ENCODE measurements at regions not wholly inside any gene's neighbourhood (a gene's known extent, or its start where the extent isn't known, plus 50 kb on each side); places are given as distances from the start of the nearest gene placed in this dataset.
"Not testable (repeated sequence)": the region's sequence is repeated elsewhere in the genome, so short reads cannot be mapped to it uniquely, and the experiment has no call there.

- DNase-seq = no peak
Measured at GRCh38 chr7:102721-103120, 89.7 kb upstream of the FAM20C start.

- DNase-seq = not testable (repeated sequence)
Measured at GRCh38 chr7:103981-104380, 88.4 kb upstream of the FAM20C start.

- no peak for DNase-seq
Measured at GRCh38 chr7:105002-105401, 87.4 kb upstream of the FAM20C start.

GRCh38 chr7:106356-106755 lies 86.0 kb upstream of the FAM20C start:
- no peak for DNase-seq

- DNase-seq = no peak
Measured at GRCh38 chr7:107233-107632, 85.1 kb upstream of the FAM20C start.

- no peak for DNase-seq
Measured at GRCh38 chr7:107907-108306, 84.5 kb upstream of the FAM20C start.

- no peak for DNase-seq
Measured at GRCh38 chr7:109094-109493, 83.3 kb upstream of the FAM20C start.

GRCh38 chr7:109898-110556 lies 82.3 kb upstream of the FAM20C start:
- no peak for DNase-seq

GRCh38 chr7:110557-111232 lies 81.7 kb upstream of the FAM20C start:
- no peak for DNase-seq

GRCh38 chr7:111591-111990 lies 80.8 kb upstream of the FAM20C start:
- DNase-seq = no peak

- no peak for DNase-seq
Measured at GRCh38 chr7:112881-113280, 79.5 kb upstream of the FAM20C start.

GRCh38 chr7:115274-115911 lies 77.0 kb upstream of the FAM20C start:
- no peak for DNase-seq

GRCh38 chr7:116188-116981 lies 76.0 kb upstream of the FAM20C start:
- no peak for DNase-seq

- DNase-seq = no peak
Measured at GRCh38 chr7:117836-118614, 74.3 kb upstream of the FAM20C start.

- DNase-seq = no peak
Measured at GRCh38 chr7:118615-119391, 73.6 kb upstream of the FAM20C start.

GRCh38 chr7:119392-120163 lies 72.8 kb upstream of the FAM20C start:
- DNase-seq = no peak

GRCh38 chr7:120164-120991 lies 72.0 kb upstream of the FAM20C start:
- DNase-seq = no peak

GRCh38 chr7:121002-121785 lies 71.2 kb upstream of the FAM20C start:
- no peak for DNase-seq

GRCh38 chr7:123237-123636 lies 69.1 kb upstream of the FAM20C start:
- DNase-seq = no peak

Measured in DMS53 (cell line).